D721Med (cell line): ENCODE measurements at regions not wholly inside any gene's neighbourhood (a gene's known extent, or its start where the extent isn't known, plus 50 kb on each side); places are given as distances from the start of the nearest gene placed in this dataset.

Source experiments
- DNase-seq: peaks from one replicate; pipeline ENCODE4 v3.0.0; 2011; ENCODE audit warnings: low spot score; ENCODE audit not compliant: insufficient read length
- FAIRE-seq: peaks from 2 replicates; lab custom pipeline; 2011; peaks lifted over from hg19 to GRCh38; lab: Jason Lieb, UNC
- TF ChIP-seq, protein P1 (sequence below): IDR thresholded peaks from 2 replicates; pipeline ENCODE4 v1.5.1; 2012; ENCODE audit warnings: mild to moderate bottlenecking, control low read depth; ENCODE audit not compliant: insufficient read depth; ENCODE audit errors: missing control alignments

DNA sequence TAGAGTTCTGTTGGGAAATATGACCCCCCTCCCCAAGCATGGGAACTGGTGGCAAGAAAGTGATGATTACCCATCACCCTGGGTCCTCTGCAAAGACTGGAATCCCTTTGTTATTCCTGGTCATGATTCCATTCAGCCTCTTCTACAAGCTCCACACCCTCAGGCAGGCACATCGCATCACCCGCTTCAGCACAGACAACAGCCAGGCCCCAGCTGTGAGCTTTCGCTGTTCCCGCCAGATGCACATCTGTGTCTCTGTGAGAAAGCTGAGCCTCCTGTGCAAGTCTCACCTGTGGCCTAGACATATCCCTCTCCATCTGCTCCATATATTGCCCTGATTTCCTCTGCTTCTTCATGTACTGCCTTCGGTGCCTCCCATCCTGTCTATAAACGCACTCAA lies 368.0 kb upstream of the RAB6C start:
- FAIRE-seq, result no peak
- DNase-seq, result no peak
- TF ChIP-seq, protein P1, sequence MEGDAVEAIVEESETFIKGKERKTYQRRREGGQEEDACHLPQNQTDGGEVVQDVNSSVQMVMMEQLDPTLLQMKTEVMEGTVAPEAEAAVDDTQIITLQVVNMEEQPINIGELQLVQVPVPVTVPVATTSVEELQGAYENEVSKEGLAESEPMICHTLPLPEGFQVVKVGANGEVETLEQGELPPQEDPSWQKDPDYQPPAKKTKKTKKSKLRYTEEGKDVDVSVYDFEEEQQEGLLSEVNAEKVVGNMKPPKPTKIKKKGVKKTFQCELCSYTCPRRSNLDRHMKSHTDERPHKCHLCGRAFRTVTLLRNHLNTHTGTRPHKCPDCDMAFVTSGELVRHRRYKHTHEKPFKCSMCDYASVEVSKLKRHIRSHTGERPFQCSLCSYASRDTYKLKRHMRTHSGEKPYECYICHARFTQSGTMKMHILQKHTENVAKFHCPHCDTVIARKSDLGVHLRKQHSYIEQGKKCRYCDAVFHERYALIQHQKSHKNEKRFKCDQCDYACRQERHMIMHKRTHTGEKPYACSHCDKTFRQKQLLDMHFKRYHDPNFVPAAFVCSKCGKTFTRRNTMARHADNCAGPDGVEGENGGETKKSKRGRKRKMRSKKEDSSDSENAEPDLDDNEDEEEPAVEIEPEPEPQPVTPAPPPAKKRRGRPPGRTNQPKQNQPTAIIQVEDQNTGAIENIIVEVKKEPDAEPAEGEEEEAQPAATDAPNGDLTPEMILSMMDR, result no peak

DNA sequence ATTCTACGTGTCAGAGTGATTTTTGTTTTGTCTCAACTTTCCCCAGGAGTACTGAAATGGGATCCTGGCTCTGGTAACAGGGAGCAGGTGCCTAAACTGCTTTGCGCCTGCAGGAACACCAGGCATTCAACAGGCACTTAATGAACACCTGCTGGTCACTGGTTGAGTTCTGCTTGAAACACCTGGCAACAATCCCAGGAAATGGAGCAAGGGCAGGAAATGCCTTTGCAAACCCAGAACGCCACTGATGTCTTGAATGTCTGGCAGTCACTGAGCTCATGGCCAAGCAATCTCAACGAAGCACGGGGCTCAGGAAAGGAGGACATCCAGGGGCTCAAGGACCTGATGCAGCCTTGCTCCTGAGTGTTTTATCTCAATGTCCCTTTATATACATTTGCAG lies 360.0 kb upstream of the RAB6C start:
- TF ChIP-seq, protein P1, result no peak
- FAIRE-seq (no peak), DNase-seq (no peak)

DNA sequence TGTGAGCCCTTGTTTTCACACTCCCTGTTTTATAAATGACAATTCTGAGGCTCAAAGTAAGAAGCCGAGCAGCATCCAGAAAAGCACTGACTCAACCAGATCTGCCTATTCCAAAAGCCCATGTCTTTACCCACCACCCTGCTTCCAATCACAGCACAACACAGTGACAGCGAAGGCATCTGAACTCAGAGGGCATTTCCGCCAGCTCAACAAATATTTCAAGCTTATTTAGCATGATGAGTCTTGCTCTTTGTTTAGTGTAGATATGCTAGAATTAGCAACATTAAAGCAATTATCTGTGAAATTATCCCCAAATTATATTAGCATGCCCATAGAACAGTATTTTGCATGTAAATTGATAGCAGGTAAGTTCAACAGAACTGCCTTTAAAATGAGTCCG lies 359.1 kb upstream of the RAB6C start:
- TF ChIP-seq, protein P1, result no peak

DNA sequence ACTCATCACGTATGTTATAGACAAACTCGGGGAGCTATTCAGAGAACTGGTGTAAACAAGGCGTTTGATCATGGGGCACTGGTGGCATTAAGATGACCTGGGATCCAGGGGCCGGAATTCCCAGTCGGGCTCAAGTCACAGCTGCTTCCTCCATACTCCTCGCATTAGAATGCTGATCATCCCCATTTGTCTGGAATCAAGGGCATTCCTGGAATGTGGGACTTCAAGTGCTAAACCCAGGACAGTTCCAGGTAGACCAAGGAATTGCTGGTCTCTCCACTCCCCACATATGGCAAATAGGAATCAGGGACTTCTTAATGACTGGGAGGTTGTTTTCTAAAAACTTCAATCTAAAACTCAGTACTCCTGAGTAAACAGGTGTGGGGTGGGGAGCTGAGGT lies 355.7 kb upstream of the RAB6C start:
- TF ChIP-seq, protein P1, result no peak
- FAIRE-seq (no peak), DNase-seq (no peak)

More for the DNA sequence above, 359.1 kb upstream of the RAB6C start:
- DNase-seq, result no peak
- no peak for FAIRE-seq

DNA sequence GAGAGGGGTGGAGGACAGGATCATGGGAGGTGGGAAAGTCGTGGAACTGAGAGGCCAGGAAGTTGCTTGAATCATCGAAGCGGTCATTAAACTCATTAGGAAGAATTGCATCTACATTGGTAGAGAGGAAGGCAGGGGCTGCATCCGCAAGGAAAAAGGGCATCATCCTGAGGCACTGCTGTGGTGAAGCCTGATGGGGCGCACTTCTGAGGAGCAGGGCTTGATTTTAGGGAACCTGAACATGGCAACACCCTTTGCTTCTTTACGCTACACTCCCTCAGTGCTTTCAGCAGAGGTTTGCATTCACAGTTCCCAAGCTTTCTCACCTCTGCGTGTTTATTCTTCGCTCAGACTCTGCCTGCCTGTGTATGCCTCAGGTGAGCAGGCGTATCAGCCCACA lies 352.0 kb upstream of the RAB6C start:
- FAIRE-seq (no peak), DNase-seq (no peak)
- TF ChIP-seq, protein P1, result no peak

DNA sequence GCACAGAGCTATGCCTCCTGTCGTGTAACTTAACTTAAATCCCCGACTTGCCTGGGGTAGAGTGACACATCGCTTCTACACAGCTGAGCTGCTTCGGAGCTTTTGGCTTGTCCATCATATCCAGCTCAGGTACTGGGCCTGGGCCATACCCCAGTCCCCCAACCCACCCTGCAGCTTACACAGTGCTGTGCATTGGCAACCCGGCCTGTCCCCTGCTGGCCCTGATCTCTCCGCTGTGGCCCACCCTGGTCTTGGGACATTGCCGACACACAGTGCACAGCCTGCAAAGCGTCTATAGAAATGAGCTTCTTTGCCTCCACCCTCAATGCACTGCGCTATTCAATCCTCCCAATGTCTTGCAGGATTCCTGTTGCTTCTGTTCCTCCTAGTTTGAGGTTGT lies 342.8 kb upstream of the RAB6C start:
- no peak for DNase-seq
- no peak for FAIRE-seq
- TF ChIP-seq, protein P1, result no peak

DNA sequence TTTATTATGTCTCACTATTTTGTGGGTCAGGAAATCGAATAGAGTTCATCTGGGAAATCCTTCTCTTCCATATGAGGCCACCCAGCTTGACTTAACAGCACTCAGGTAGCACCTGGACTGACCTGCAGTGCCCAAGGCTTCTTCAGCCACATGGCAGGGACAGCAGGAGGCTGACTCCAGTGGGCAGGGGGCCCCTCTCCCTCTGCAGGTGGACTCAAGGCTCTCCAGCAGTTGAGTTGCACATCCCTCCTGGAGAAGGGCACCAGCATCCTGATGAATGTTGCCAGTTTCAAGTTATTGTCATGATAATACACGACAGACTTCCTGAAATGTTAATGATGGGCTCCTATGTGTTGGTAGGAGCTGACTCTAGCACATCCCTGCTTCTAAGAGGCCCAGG lies 338.1 kb upstream of the RAB6C start:
- DNase-seq, result no peak
- TF ChIP-seq, protein P1, result no peak
- no peak for FAIRE-seq
